ENCODE measurements at regions not wholly inside any gene's neighbourhood (a gene's known extent, or its start where the extent isn't known, plus 50 kb on each side); places are given as distances from the start of the nearest gene placed in this dataset.

GRCh38 chr19:34577056-34577455 lies 95.5 kb downstream of the WTIP start:
- TF ChIP-seq SCRT1 (tag by site-specific recombination; IDR thresholded peaks at IDR 0.05; ENCODE audit: borderline replicate concordance) (no peak), CTCF (tag by site-specific recombination; IDR thresholded peaks at IDR 0.05) (no peak), ZNF571 (tag by site-specific recombination; IDR thresholded peaks at IDR 0.05) (no peak), KLF9 (tag by site-specific recombination; IDR thresholded peaks at IDR 0.05; ENCODE audit: low read depth) (no peak), ZNF133 (tag by site-specific recombination; IDR thresholded peaks at IDR 0.05) (no peak)
